ENCODE measurements at regions not wholly inside any gene's neighbourhood (a gene's known extent, or its start where the extent isn't known, plus 50 kb on each side); places are given as distances from the start of the nearest gene placed in this dataset.

- TF ChIP-seq CTCF (IDR thresholded peaks at IDR 0.05) = no peak
- H3K27ac Mint-ChIP-seq (ENCODE audit: unreplicated experiment) = no peak overlapping the region
- H3K36me3 Mint-ChIP-seq (ENCODE audit: unreplicated experiment) = no peaks in the 10 kb centered on the region
- DNase-seq (ENCODE audit: extremely low spot score, unreplicated experiment) = no peak
- H3K27me3 Mint-ChIP-seq (ENCODE audit: unreplicated experiment) = no peaks in the 10 kb centered on the region
- H3K4me1 Mint-ChIP-seq (ENCODE audit: unreplicated experiment) = no peaks in the 10 kb centered on the region
- no peak overlapping the region for H3K4me3 Mint-ChIP-seq (ENCODE audit: unreplicated experiment)
- peaks cover 55% of the 10 kb centered on the region for H3K9me3 Mint-ChIP-seq (ENCODE audit: unreplicated experiment)
Observed at GRCh38 chr12:33277376-33277775, 162.2 kb downstream of the SYT10 start.

- no peaks in the 10 kb centered on the region for H3K4me1 Mint-ChIP-seq (ENCODE audit: unreplicated experiment)
- H3K27ac Mint-ChIP-seq (ENCODE audit: unreplicated experiment) = no peak overlapping the region
- no peaks in the 10 kb centered on the region for H3K27me3 Mint-ChIP-seq (ENCODE audit: unreplicated experiment)
- no peak for TF ChIP-seq CTCF (IDR thresholded peaks at IDR 0.05)
- H3K9me3 Mint-ChIP-seq (ENCODE audit: unreplicated experiment) = peaks cover 12% of the 10 kb centered on the region
- DNase-seq (ENCODE audit: extremely low spot score, unreplicated experiment) = no peak
- no peak overlapping the region for H3K4me3 Mint-ChIP-seq (ENCODE audit: unreplicated experiment)
- no peaks in the 10 kb centered on the region for H3K36me3 Mint-ChIP-seq (ENCODE audit: unreplicated experiment)
Observed at GRCh38 chr12:33267641-33268040, 172.0 kb downstream of the SYT10 start.

GRCh38 chr12:33265900-33266299, 173.7 kb downstream of the SYT10 start:
- Mint-ChIP-seq H3K4me1 (ENCODE audit: unreplicated experiment) (no peaks in the 10 kb centered on the region), H3K27ac (ENCODE audit: unreplicated experiment) (no peak overlapping the region), H3K4me3 (ENCODE audit: unreplicated experiment) (no peak overlapping the region), H3K36me3 (ENCODE audit: unreplicated experiment) (no peaks in the 10 kb centered on the region), H3K27me3 (ENCODE audit: unreplicated experiment) (no peaks in the 10 kb centered on the region), H3K9me3 (ENCODE audit: unreplicated experiment) (peaks cover 8% of the 10 kb centered on the region)
- TF ChIP-seq CTCF (IDR thresholded peaks at IDR 0.05) = no peak
- DNase-seq (ENCODE audit: extremely low spot score, unreplicated experiment) = no peak

GRCh38 chr12:33265033-33265731, 174.4 kb downstream of the SYT10 start:
- DNase-seq (ENCODE audit: extremely low spot score, unreplicated experiment) = no peak
- Mint-ChIP-seq H3K4me1 (ENCODE audit: unreplicated experiment) (no peaks in the 10 kb centered on the region), H3K36me3 (ENCODE audit: unreplicated experiment) (no peaks in the 10 kb centered on the region), H3K27ac (ENCODE audit: unreplicated experiment) (no peak overlapping the region), H3K4me3 (ENCODE audit: unreplicated experiment) (no peak overlapping the region), H3K27me3 (ENCODE audit: unreplicated experiment) (no peaks in the 10 kb centered on the region), H3K9me3 (ENCODE audit: unreplicated experiment) (peaks cover 8% of the 10 kb centered on the region)
- no peak for TF ChIP-seq CTCF (IDR thresholded peaks at IDR 0.05)

- Mint-ChIP-seq H3K36me3 (ENCODE audit: unreplicated experiment) (no peaks in the 10 kb centered on the region), H3K27ac (ENCODE audit: unreplicated experiment) (no peak overlapping the region), H3K4me1 (ENCODE audit: unreplicated experiment) (no peaks in the 10 kb centered on the region), H3K9me3 (ENCODE audit: unreplicated experiment) (peaks cover 5% of the 10 kb centered on the region), H3K27me3 (ENCODE audit: unreplicated experiment) (no peaks in the 10 kb centered on the region), H3K4me3 (ENCODE audit: unreplicated experiment) (no peak overlapping the region)
- TF ChIP-seq CTCF (IDR thresholded peaks at IDR 0.05) = no peak
- no peak for DNase-seq (ENCODE audit: extremely low spot score, unreplicated experiment)
Observed at GRCh38 chr12:33253178-33253577, 186.4 kb downstream of the SYT10 start.
